GM21737 (cell line): ENCODE measurements at regions not wholly inside any gene's neighbourhood (a gene's known extent, or its start where the extent isn't known, plus 50 kb on each side); places are given as distances from the start of the nearest gene placed in this dataset.

Experiments used
- ATAC-seq: cut with Tn5 transposase; IDR thresholded peaks from one replicate; pipeline ENCODE4 v1.9.1; 2021; ENCODE audit warnings: mild to moderate bottlenecking, moderate library complexity; ENCODE audit not compliant: unreplicated experiment

DNA sequence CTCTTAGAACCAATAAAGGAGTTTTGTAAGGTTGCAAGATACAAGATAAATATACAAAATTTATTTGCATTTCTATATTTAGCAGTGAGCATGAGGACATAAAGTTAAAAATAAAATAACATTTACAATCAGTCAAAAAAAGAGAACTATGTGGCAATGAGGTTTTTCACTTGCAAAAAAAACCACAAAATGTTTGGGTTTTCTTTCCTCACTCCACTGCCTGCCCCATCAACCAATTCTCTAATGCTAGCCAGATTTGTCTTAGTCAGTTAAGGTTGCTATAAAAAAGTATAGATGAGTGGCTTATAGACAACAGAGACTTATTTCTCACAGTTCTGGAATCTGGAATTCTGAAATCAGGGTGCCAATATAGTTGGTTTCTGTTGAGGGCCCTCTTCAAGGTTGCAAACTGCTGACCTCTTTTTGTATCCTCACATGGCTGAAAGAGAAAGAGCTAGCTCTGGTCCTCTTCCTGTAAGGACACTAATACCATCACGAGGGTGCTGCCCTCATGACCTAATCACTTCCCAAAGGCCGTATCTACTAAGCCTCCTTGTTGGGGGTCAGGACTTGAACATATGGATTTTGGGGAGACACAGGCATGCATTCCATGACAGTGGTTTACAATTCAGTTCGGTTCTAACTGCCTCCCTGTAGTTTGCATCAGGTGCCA is 566.2 kb downstream of the GALR1 start:
- ATAC-seq: no peak

DNA sequence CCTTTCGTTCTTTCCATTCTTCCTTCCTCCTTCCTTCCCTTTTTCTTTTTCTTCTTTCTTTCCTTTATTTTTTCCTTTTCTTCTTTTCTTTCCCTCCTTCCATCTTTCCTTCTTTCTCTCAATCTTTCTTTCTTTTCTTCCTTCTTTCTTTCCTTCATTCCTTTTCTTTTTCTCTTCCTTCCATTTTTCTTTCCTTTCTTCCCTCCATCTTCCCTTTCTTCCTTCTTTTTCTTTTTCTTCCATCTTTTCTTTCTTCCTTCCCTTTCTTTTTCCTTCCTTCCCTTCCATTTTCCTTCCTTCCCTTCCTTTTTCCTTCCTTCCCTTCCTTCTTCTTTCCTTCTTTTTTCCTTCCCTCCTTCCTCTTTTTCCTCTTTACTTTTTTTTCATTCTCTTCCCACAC is 568.7 kb downstream of the GALR1 start:
- ATAC-seq: no peak

GRCh38 chr18:77820472-77820871 is 570.8 kb downstream of the GALR1 start:
- no peak for ATAC-seq

GRCh38 chr18:77821892-77822291 is 572.2 kb downstream of the GALR1 start:
- ATAC-seq: no peak

DNA sequence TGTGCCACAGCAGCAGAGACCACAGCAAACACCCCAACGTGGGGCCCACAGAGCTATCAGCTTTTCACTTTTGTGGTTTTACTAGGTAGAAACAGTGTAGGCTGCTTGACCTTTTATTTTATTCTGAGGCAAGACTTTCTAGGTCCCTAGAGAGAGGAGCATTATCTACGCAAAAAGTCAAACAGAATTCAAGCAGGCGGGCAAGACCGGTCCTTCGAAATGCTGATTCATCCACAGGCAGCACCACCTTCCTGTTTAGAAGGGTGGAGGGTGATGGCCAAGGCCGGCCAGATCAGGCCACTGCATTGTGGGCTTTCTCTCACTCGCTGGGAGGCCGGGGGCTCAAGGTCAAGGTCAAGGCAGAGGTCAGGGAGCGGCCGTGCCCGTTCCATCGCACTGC is 573.0 kb downstream of the GALR1 start:
- no peak for ATAC-seq

DNA sequence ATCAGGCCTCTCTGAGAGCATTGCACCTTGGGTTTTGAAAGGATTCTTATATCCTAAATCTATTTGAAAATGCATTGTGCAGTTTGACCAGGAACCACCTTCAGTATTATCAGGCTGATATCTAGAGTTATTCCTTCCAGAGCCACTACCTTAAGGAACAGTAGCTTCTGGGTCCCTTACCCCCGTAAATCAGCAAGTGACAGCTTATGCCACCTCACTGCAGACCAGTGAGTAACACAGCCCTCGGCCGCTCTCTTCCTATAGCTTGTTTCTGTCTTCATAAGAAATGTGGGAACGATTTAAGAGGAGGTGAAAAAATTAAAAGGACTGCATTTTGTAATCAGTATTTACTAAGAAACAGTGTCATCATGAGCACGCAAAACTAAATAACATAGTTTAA is 584.2 kb downstream of the GALR1 start:
- no peak for ATAC-seq

GRCh38 chr18:77851802-77852201 is 602.2 kb downstream of the GALR1 start:
- no peak for ATAC-seq

- ATAC-seq: no peak
Observed at GRCh38 chr18:77853859-77854258, 604.2 kb downstream of the GALR1 start.

- no peak for ATAC-seq
Observed at GRCh38 chr18:77857678-77858655, 608.3 kb downstream of the GALR1 start.

DNA sequence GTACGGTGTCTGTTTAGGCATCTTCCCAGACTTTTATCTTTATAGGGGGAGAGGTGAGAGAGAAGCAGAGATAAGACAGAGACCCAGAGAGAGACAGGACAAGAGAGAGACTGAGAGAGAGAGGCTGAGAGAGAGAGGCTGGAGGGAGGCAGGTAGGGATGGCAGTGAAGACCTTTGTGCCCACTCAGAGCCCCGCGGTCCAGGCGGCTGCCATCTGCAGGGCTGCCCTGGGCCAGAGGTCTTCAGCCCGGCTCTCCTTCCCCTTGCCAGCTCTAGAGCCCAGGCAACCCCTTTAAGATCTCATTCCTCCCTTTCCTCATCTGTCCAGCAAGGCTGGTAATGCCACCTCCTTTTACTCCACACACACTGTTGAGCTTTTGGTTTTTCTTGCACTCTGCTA is 610.0 kb downstream of the GALR1 start:
- ATAC-seq: no peak

GRCh38 chr18:77862066-77862757 is 612.6 kb downstream of the GALR1 start:
- ATAC-seq: no peak

GRCh38 chr18:77865853-77866252 is 616.2 kb downstream of the GALR1 start:
- no peak for ATAC-seq

GRCh38 chr18:77866351-77866750 is 616.7 kb downstream of the GALR1 start:
- ATAC-seq: no peak

- ATAC-seq: no peak
Observed at GRCh38 chr18:77870199-77870598, 620.6 kb downstream of the GALR1 start.

DNA sequence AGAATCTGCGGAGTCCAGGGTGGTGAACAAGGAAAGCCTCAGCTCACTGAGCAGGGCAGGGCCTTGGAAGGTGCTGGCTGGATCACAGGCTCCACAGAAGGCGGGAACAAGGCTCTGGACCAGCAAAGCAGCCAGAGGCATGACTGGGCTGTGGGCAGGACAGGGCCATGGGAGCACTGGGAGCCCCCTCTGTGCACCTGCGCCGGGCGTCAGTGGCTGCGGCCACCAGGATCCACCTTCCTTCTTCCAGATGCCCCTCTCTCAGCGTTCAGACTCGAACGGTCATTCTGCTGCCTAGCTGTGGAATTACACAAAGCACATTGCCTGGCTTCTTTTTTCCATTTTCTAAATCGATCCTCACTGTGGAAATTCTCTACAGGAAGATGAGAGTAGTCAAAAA is 621.2 kb downstream of the GALR1 start:
- ATAC-seq: no peak

DNA sequence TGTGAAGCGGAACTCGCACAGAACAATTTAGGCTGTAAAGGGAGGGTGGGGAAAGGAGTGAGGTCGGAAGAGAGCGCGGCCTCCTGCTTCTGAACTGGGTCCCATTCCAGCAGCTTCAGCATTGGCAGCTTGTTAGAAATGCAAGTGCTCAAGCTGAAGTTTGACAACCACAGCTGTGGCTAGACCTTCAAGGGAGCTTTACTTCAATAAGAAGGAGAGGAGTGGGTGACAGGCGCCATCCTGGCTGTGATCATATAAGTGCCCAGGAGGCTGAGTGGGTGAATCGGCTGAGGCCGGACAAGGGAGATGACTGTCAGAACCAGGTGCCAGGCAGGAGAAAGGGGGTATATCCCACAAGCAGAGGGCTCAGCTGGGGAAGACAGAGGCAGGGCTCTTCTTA is 622.5 kb downstream of the GALR1 start:
- no peak for ATAC-seq

DNA sequence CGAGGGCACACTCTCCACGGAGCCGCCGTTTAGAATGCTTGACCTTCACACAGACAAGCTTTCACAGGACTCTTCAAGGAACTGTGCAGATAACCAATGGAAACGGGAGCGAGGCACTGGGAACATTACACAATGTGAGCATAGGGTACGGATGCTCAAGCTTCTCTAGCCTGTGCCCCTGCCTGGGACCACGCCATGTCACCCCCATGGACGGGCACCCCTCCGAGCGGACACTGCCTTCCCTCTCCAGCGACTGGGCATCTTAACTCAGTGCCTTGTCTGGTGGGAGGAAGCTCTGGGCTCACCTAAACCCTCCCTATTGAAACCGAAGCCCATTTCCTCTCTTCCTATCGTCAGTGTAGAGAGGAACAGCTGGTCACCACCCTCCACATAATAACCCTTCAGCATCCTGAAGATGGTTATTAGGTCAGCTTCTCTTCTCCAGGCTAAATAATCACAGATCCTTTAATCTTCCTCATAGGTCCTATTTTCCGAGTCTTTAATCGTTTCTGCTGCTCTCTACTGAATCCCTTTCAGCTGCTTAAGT is 626.7 kb downstream of the GALR1 start:
- no peak for ATAC-seq

DNA sequence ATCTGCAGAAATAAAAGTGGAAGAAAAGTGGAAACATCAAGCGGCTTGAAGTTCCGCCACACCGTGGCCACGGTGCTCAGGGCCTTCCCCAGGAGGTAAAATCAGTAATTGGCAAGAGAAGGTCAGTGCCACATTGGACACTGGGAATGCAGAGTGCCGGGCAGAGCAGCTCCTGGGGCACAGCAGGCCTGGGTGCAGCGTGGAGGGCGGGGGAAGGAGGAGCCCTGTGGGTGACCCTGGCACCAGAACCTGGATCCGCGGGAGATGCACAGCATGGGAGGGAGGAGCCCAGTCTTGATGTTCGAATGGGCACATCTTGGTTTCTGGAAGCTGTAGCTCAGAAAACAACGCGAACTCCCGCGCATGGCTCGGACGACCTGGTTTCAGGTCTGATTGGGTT is 630.2 kb downstream of the GALR1 start:
- ATAC-seq: no peak

GRCh38 chr18:77884454-77884853 is 634.8 kb downstream of the GALR1 start:
- no peak for ATAC-seq

- ATAC-seq: no peak
Observed at GRCh38 chr18:77894060-77894459, 644.4 kb downstream of the GALR1 start.

DNA sequence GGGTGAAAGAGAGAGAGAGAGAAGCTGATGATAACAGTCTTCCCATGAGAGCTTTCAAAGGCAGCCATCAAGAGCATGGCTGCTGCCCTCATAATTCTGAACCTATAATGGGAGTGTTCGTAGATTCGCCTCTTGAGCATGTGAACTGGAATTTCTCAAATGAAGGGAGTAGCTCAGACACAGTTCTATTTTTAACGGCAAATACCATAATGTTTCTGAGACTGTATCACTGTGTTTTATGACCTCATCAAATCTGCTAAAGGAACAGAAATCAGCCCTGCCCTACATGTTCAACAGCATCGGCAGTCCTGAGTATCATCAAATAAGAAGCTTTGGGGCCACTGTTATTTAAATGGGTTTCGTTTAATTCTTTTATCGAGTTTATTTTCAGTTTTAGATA is 645.6 kb downstream of the GALR1 start:
- no peak for ATAC-seq
